Stimulated activated CD4-positive, alpha-beta T cell treated with anti-CD3 and anti-CD28 coated beads, Interleukin-1b, Interleukin-23, amount 100 ng/mL, for 4 hours (primary cell): ENCODE measurements at regions not wholly inside any gene's neighbourhood (a gene's known extent, or its start where the extent isn't known, plus 50 kb on each side); places are given as distances from the start of the nearest gene placed in this dataset.
A peak's percentile ranks its signal among the peaks of the same experiment; 100 is the strongest.
"Not testable (repeated sequence)": the region's sequence is repeated elsewhere in the genome, so short reads cannot be mapped to it uniquely, and the experiment has no call there.

Experiments
- DNase-seq, 2 donors: peaks; one replicate each; pipeline ENCODE4 v3.0.0-alpha.2; 2020; ENCODE audit warnings: low read depth in 2 of 2

GRCh38 chr6:27136077-27136644, 111.3 kb upstream of the PRSS16 start:
- DNase-seq, result no peak

DNA sequence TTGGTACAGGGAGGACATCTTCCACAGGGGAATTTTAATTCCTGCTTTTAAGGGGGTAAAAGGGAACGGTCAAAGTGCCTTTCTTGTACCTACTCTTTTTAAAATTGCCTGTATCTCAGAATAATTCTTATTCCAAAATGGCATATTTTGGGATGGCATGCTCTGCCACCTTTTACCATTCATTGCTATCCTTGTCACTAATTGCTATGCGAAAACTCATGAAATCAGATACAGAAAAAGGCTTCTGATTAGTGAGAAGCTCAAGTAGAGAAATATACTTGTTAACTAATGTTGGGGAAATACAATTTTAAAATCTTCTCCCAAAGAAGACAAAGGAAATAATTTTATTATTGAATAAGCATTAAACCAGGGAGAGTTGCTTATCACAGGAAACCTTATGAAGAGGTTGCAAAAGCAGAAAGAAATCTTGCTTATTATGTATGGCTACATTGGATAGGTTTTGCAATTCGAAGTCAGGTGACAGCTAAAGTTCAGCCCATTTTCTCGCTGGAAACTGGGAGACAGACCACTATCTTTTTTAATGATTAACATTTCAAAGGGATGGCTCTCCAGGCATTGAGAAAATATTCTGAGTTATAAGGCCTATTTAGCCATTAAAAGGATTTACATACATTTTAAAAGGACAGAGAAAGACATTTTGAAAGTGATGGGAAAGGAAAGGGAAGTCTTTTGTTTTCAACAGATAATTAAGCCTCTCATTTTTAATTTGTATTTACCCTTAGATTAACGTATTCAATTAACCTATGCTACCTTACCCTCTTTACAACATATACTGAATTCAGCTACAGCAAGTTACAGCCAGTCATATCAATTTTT, 110.3 kb upstream of the PRSS16 start:
- no peak for DNase-seq

GRCh38 chr6:27138406-27138805, 109.1 kb upstream of the PRSS16 start:
- DNase-seq, result no peak

GRCh38 chr6:27138837-27139755, 108.4 kb upstream of the PRSS16 start:
- peak; percentile 29 to 30 for DNase-seq

- DNase-seq, result no peak
These were observed 107.5 kb upstream of the PRSS16 start for GRCh38 chr6:27139756-27140579.

GRCh38 chr6:27140999-27141528, 106.4 kb upstream of the PRSS16 start:
- DNase-seq, result no peak

DNA sequence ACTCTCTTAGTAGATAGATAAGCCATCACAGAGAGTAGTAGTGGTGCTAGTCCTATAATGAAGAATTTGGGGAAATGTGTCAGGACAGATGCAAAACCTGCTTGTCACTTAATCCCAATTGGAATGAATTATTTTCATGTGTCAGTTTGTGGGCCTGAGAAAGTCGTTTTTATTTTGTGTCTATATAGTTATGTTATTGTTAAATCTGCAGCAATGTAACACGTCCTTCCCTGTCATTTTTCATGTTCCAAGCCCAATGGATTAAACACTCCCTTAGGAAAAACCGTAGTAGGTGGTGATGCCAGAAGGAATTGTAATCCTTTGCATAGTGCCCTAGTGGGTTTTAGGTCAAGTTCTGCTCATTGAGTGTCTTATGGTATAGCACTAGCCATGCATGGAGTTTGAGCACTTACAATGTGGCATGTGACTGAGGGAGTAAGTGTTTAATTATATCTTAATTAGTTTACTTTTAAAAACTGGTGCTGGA, 105.9 kb upstream of the PRSS16 start:
- DNase-seq, result no peak

DNA sequence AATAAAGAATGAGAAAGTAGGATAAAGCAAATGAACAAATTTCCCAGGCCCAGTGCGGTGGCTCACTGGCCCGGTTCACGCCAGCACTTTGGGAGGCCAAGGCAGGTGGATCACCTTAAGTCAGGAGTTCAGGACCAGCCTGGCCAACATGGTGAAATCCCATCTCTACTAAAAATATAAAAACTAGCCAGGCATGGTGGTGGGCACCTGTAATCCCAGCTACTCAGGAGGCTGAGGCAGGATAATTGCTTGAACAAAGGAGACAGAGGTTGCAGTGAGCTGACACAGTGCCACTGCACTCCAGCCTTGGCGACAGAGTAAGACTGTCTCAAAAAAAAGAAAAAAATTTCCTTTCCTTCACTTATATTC, 104.5 kb upstream of the PRSS16 start:
- not testable (repeated sequence) for DNase-seq

- no peak for DNase-seq
These were observed 104.0 kb upstream of the PRSS16 start for GRCh38 chr6:27143474-27144026.

GRCh38 chr6:27144740-27145079, 102.8 kb upstream of the PRSS16 start:
- DNase-seq, result no peak

DNA sequence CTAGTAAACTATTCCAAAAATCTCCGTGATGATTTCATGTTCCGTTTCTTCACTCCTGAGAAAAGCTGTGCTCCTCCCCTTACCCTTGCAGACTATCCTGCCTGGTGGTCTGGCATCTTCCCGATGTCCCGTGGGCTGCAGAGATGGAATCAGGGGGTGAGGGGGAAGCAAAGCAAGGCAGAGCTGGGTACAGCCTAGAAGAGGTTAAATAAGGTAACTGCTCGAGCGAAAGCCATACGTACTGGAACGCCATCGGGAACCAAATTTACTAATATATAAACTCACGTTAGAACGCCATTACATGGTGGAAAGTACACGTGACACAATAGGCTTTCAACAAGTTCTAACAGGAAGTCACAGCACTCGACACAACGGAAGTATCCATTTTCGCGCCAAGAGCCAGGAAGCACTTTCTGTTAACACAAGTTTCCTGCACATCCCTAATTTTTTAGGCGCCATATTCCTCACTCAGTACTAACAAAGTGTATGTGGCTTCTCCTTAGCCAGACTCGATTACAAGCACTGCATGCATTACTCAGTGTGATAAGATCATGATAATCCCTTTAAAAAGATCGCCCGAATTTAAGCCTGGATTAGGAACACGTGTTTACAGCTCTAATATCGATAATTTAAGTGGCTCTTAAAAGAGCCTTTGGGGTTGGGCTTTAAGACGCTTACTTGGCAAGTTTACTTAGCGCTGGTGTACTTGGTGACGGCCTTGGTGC, 101.6 kb upstream of the PRSS16 start:
- peak in 1 of 2 donors; percentile 43 for DNase-seq

DNA sequence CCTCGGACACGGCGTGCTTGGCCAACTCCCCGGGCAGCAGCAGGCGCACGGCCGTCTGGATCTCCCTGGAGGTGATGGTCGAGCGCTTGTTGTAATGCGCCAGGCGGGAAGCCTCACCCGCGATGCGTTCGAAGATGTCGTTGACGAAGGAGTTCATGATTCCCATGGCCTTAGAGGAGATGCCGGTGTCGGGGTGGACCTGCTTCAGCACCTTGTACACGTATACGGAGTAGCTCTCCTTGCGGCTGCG, 101.1 kb upstream of the PRSS16 start:
- not testable (repeated sequence) for DNase-seq

DNA sequence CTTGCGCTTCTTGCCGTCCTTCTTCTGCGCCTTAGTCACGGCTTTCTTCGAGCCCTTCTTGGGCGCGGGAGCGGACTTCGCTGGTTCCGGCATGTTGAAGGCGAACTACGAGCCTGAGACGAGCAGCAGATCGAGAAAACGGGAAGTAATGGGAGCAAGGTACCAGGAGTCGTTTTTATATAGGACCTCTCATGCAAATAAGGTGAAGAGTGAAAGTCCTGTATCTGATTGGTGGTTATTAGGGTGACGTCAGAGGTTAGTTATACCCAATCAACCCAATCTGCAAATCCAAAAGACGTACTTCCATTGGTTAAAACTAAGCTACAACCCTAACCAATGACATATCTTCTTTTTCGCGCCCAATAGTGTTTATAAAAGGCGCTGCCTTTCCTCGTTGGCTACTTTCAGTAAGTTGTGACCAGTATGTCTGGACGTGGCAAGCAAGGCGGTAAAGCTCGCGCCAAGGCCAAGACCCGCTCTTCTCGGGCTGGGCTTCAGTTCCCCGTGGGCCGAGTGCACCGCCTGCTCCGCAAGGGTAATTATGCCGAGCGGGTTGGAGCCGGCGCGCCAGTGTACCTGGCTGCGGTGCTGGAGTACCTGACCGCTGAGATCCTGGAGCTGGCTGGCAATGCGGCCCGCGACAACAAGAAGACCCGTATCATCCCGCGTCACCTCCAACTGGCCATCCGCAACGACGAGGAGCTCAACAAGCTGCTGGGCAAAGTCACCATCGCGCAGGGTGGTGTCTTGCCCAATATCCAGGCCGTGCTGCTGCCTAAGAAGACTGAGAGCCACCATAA, 100.6 kb upstream of the PRSS16 start:
- DNase-seq, result peak; percentile 54 to 63

DNA sequence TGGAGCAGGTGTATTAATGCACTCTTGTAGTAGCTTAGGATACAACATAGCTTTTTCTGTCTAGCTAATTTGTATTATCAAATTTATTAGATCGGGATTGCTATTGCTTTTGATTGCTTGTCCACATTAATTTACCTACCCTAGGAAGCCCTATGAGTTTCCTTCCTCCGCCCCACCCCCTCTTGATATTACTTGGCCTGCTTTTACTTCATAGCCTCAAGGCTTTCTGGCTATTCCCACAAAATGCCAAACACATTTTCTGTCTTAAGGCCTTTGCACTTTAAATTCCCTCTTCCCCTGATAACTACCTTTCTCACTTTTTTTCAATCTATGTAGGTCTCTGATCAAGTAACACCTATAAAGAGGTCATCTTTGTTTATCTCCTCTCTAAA, 99.1 kb upstream of the PRSS16 start:
- no peak for DNase-seq

GRCh38 chr6:27149150-27149549, 98.4 kb upstream of the PRSS16 start:
- no peak for DNase-seq

GRCh38 chr6:27154696-27155095, 92.8 kb upstream of the PRSS16 start:
- no peak for DNase-seq

DNA sequence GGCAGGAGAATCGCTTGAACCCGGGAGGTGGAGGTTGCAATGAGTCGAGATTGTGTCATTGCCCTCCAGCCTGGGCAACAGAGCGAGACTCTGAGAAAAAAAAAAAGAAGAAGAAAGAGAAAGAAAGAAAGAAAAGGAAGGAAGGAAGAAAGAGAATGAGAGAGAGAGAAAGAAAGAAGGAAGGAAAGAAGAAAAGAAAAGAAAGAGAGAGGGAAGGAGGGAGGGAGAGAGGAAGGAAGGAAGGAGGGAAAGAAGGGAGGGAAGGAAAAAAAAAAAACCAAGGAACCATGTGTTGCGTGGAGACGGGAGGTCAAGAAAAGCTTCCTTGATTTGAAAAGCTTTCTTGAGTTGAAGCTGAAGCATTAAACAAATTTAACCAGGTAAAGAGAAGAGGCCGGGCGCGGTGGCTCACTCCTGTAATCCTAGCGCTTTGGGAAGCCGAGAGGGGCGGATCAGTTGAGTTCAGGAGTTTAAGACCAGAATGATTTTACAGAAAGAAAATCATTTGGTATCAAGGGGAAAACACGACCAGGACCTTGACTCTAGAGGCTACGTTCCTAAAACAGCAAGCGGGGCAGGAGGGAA, 90.5 kb upstream of the PRSS16 start:
- DNase-seq, result no peak

DNA sequence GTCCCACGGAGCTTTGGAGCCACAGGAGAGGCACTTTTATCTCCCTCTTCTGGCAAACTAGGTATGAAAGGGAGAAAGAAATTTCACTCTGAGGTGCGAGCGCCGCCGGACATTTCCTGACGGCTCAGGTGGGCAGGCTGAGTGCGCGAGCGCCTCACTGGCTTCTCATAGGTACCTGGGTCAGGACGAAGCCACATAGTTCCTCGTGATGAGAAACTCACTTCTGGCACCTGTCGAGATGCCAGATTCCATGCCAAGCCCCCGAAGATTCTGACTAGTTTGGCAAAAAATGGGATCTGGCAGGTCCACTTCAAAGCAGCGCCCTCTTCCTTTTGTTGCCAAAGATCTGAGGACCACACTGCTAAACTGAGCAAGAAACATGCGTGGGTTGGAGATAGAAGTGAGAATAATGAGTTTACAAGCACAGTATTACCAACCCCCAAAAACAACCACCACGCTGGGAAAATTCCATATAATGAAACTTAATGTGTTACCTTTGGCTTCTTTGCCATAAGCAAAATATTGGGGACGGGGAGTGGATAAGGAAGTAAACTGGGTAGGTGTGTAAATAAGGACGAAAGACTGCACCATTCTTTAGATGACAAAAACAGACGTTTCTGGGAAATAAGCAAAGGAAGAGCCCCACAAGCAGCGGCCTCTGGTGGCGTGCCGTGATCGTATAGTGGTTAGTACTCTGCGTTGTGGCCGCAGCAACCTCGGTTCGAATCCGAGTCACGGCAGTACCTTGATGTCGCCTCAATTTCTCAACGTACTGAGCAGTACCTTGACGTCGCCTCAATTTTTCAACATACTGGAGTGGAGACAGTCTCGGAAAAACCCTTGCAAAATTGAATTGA, 89.8 kb upstream of the PRSS16 start:
- DNase-seq, result peak; percentile 68 to 76

DNA sequence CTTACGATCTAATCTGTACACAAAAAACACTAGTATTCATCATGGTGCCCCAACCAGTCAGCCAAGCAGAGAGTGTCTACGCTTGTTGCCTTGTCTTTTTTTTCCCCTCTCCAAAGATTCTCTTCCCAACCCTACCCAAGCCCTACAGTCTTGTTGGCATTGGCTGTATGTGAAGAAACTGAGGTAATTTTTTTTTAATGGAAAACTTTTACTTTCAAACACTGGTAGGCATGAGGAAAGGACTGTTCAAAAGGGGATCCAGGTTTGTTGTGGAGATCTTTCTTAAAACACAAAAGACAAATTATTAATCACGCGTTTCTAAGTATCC, 89.2 kb upstream of the PRSS16 start:
- DNase-seq, result no peak
